Mesenteric fat pad (tissue), 1 donor: ENCODE measurements at regions not wholly inside any gene's neighbourhood (a gene's known extent, or its start where the extent isn't known, plus 50 kb on each side); places are given as distances from the start of the nearest gene placed in this dataset.
"Not testable (repeated sequence)": the region's sequence is repeated elsewhere in the genome, so short reads cannot be mapped to it uniquely, and the experiment has no call there.

Experiments
- DNase-seq: peaks from one replicate; pipeline ENCODE4 v3.0.0-alpha.2; 2020; ENCODE audit warnings: low spot score
- donor health status: DM: yes; HTN: yes; CAD: no.

GRCh38 chr21:17370916-17371315 is 141.9 kb upstream of the CXADR start:
- DNase-seq, result no peak

- no peak for DNase-seq
Measured at GRCh38 chr21:17371450-17371849, 141.4 kb upstream of the CXADR start.

DNA sequence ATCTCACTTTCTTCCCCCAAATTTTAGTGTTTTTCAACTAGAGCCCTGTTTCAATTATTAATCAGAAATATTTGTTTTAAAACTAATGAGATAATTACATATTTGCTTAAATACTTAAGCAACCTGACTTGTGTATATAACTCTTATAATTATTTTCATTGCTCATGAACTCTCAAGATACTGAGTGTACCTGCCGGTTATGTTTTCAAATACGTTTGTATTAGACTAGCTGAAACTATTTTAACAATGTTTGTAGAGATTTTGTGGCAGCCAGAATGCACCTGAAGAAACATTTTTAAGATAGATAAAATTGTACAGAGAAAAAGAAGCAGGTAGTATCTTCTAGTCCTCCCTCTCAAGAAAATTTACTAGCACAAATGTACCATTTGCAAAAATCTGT is 140.6 kb upstream of the CXADR start:
- DNase-seq, result no peak

- no peak for DNase-seq
Measured at GRCh38 chr21:17386498-17386897, 126.3 kb upstream of the CXADR start.

- no peak for DNase-seq
Measured at GRCh38 chr21:17387030-17387617, 125.7 kb upstream of the CXADR start.

GRCh38 chr21:17388226-17388625 is 124.6 kb upstream of the CXADR start:
- no peak for DNase-seq

- DNase-seq, result no peak
Measured at GRCh38 chr21:17389311-17389710, 123.5 kb upstream of the CXADR start.

- no peak for DNase-seq
Measured at GRCh38 chr21:17390569-17390968, 122.3 kb upstream of the CXADR start.

GRCh38 chr21:17391811-17392340 is 121.0 kb upstream of the CXADR start:
- DNase-seq, result no peak

DNA sequence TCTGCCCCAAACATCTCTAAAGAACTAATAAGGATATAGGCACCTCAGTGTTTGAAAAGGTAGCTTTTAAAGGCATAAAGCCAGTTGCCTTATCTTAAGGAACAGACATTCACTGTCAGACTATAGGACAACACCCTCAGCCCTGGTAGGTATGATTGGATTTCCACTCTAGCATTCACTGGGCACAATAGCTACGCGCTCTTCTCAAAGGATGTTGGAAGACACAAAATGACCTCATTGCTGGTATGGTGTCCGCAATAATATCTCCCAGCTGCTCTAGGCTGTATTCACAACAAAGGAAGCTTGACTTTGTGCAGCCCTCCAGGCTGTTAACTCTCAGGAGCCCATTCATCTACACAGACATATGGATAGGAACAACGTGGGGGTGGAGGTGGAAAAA is 119.4 kb upstream of the CXADR start:
- DNase-seq, result no peak

- DNase-seq, result no peak
Measured at GRCh38 chr21:17396948-17397347, 115.9 kb upstream of the CXADR start.

- no peak for DNase-seq
Measured at GRCh38 chr21:17397703-17398102, 115.1 kb upstream of the CXADR start.

DNA sequence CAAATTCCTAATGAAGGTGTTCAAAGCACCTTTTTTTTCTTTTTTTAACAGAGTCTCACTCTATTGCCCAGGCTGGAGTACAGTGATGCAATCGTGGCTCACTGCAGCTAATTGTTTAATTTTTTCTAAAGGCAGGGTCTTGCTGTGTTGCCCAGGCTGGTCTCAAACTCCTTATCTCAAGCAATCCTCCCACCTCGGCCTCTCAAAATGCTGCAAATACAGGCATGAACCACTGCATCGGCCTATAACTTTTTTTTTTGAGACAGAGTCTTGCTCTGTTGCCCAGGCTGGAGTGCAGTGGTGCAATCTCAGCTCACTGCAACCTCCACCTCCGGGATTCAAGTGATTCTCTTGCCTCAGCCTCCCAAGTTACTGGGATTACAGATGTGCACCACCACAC is 113.9 kb upstream of the CXADR start:
- DNase-seq, result not testable (repeated sequence)

DNA sequence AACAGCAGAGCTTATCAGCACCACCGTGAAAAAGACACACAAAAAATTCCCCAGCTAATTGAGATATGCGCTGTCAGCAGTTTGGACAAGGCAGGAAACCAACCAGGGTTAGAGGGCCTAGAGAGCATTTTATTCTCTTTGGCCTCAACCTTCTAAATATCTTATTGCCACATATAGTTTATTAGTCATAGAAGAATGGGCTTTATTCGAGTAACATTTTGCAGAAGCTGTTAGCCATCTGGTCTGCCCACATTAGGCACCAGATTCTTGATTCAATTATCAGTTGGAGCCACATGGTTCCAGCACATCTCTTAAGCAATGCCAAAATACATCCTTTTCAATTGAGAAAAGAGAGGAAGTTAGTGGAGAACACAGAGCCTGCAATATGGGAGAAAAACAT is 109.9 kb upstream of the CXADR start:
- no peak for DNase-seq

DNA sequence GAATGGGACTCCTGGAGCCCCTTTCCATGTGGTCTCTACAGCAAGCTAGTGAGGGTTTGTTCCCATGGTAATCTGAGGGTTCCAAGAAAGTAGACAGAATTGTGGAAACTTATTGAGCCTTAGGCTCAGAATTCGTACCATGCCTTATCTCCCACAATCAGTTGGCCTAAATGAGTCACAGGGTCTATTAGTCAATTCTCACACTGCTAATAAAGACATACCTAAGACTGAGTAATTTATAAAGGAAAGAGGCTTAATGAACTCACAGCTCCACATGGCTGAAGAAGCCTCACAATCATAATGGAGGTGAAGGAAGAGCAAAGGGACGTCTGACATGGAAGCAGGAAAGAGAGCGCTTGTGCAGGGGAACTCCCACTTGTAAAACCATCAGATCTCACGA is 106.6 kb upstream of the CXADR start:
- DNase-seq, result no peak

DNA sequence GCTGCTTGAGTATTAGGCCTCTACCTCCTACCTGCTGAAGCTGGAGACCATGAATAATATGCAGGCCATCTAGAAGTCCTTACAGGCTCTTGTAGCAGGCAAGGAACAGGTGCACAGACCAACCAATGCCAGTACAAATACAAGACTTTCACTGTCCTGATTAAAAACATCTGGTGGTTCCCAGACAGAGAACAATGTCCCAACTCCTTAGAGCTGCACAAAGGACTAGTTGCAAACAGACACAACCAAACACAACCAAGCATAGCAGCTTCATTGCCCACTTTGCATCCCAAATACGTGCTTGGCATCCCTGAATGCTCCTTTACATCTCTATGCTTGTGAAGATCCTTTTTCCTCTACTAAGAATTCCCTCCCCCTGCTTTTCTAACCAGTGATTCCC is 98.1 kb upstream of the CXADR start:
- DNase-seq, result no peak

GRCh38 chr21:17416139-17416538 is 96.7 kb upstream of the CXADR start:
- DNase-seq, result no peak

- DNase-seq, result no peak
Measured at GRCh38 chr21:17422931-17423330, 89.9 kb upstream of the CXADR start.

GRCh38 chr21:17427157-17427556 is 85.7 kb upstream of the CXADR start:
- no peak for DNase-seq

GRCh38 chr21:17427831-17428483 is 84.9 kb upstream of the CXADR start:
- DNase-seq, result no peak

- DNase-seq, result no peak
Measured at GRCh38 chr21:17428484-17428869, 84.4 kb upstream of the CXADR start.

DNA sequence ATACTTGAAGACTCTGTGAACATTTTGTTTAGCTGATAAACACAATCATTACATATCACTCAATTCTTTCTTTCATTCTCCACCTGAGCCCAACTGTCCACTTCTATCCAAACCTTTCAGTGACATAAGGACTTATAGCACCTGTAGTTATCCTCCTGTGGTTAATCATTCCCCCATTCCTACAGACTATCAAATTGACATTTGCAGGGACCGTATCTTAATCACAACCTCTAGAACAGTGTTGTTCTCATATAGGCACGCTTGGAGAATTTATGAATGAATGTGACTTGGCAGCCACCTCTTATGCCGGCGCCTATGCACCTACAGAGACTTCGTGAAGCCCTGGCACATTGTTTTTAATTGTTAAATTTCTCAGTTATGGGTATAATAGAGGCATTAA is 83.9 kb upstream of the CXADR start:
- DNase-seq, result no peak

GRCh38 chr21:17429936-17430335 is 82.9 kb upstream of the CXADR start:
- DNase-seq, result no peak
